ENCODE measurements at regions not wholly inside any gene's neighbourhood (a gene's known extent, or its start where the extent isn't known, plus 50 kb on each side); places are given as distances from the start of the nearest gene placed in this dataset.

- TF ChIP-seq, protein P1, sequence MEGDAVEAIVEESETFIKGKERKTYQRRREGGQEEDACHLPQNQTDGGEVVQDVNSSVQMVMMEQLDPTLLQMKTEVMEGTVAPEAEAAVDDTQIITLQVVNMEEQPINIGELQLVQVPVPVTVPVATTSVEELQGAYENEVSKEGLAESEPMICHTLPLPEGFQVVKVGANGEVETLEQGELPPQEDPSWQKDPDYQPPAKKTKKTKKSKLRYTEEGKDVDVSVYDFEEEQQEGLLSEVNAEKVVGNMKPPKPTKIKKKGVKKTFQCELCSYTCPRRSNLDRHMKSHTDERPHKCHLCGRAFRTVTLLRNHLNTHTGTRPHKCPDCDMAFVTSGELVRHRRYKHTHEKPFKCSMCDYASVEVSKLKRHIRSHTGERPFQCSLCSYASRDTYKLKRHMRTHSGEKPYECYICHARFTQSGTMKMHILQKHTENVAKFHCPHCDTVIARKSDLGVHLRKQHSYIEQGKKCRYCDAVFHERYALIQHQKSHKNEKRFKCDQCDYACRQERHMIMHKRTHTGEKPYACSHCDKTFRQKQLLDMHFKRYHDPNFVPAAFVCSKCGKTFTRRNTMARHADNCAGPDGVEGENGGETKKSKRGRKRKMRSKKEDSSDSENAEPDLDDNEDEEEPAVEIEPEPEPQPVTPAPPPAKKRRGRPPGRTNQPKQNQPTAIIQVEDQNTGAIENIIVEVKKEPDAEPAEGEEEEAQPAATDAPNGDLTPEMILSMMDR (IDR thresholded peaks at IDR 0.05; ENCODE audit: low read depth, low read length, poor library complexity, severe bottlenecking): no peak
- TF ChIP-seq EZH2phosphoT487 (IDR thresholded peaks at IDR 0.05; ENCODE audit: borderline replicate concordance, low read length): no peak
These were observed 264.3 kb downstream of the TECRL start for GRCh38 chr4:64144994-64145393.

Data from DOHH2 (cell line).